GM21529 (cell line): ENCODE measurements at regions not wholly inside any gene's neighbourhood (a gene's known extent, or its start where the extent isn't known, plus 50 kb on each side); places are given as distances from the start of the nearest gene placed in this dataset.
"Not testable (repeated sequence)": the region's sequence is repeated elsewhere in the genome, so short reads cannot be mapped to it uniquely, and the experiment has no call there.

Experiments
- ATAC-seq: cut with Tn5 transposase; IDR thresholded peaks from one replicate; pipeline ENCODE4 v1.9.1; 2021; ENCODE audit not compliant: unreplicated experiment

GRCh38 chr6:27095914-27096313, 151.6 kb upstream of the PRSS16 start:
- ATAC-seq, result no peak

- no peak for ATAC-seq
Measured at GRCh38 chr6:27096834-27097511, 150.5 kb upstream of the PRSS16 start.

GRCh38 chr6:27098956-27099355, 148.5 kb upstream of the PRSS16 start:
- ATAC-seq, result no peak

- no peak for ATAC-seq
Measured at GRCh38 chr6:27100921-27101320, 146.6 kb upstream of the PRSS16 start.

- no peak for ATAC-seq
Measured at GRCh38 chr6:27101824-27102223, 145.7 kb upstream of the PRSS16 start.

- ATAC-seq, result no peak
Measured at GRCh38 chr6:27106382-27106781, 141.1 kb upstream of the PRSS16 start.

- no peak for ATAC-seq
Measured at GRCh38 chr6:27111743-27112142, 135.8 kb upstream of the PRSS16 start.

GRCh38 chr6:27112974-27113373, 134.5 kb upstream of the PRSS16 start:
- ATAC-seq, result no peak

- ATAC-seq, result no peak
Measured at GRCh38 chr6:27119329-27119728, 128.2 kb upstream of the PRSS16 start.

GRCh38 chr6:27119761-27120160, 127.7 kb upstream of the PRSS16 start:
- ATAC-seq, result no peak

GRCh38 chr6:27121640-27122039, 125.9 kb upstream of the PRSS16 start:
- ATAC-seq, result no peak

GRCh38 chr6:27124252-27124657, 123.2 kb upstream of the PRSS16 start:
- ATAC-seq, result no peak

- ATAC-seq, result no peak
Measured at GRCh38 chr6:27126046-27126814, 121.3 kb upstream of the PRSS16 start.

GRCh38 chr6:27126815-27127537, 120.5 kb upstream of the PRSS16 start:
- peak; percentile 67 for ATAC-seq

- not testable (repeated sequence) for ATAC-seq
Measured at GRCh38 chr6:27127874-27128273, 119.6 kb upstream of the PRSS16 start.

GRCh38 chr6:27128311-27129094, 119.0 kb upstream of the PRSS16 start:
- ATAC-seq, result no peak

- no peak for ATAC-seq
Measured at GRCh38 chr6:27129095-27129815, 118.2 kb upstream of the PRSS16 start.

- no peak for ATAC-seq
Measured at GRCh38 chr6:27129917-27130316, 117.6 kb upstream of the PRSS16 start.

- ATAC-seq, result no peak
Measured at GRCh38 chr6:27130668-27131428, 116.7 kb upstream of the PRSS16 start.

- peak; percentile 3 for ATAC-seq
Measured at GRCh38 chr6:27132282-27132531, 115.3 kb upstream of the PRSS16 start.
